Gastroesophageal sphincter (tissue), 4 donors: ENCODE measurements at regions not wholly inside any gene's neighbourhood (a gene's known extent, or its start where the extent isn't known, plus 50 kb on each side); places are given as distances from the start of the nearest gene placed in this dataset.

ENCODE experiments used
- ATAC-seq: fragments of 150-250 bp; one replicate; pipeline ENCODE4 v1.9.1; 2016; ENCODE audit warnings: mild to moderate bottlenecking, moderate library complexity
- H3K27ac ChIP-seq, 4 donors: fragments of 200-600 bp; sonication (generic) in 3 of 4; 1 replicate in 3 of 4; 2 replicates in 1 of 4; pipeline ENCODE4 v1.5.1; 2016 to 2019
- H3K27me3 ChIP-seq: fragments of 200-600 bp; sonication (generic); one replicate; pipeline ENCODE4 v1.5.1; 2019
- H3K36me3 ChIP-seq, 2 donors: fragments of 200-600 bp; sonication (generic); one replicate each; pipeline ENCODE4 v1.5.1; 2019; ENCODE audit warnings: control low read depth in 1 of 2
- H3K4me1 ChIP-seq, 3 donors: fragments of 200-600 bp; sonication (generic); 1 replicate in 2 of 3; 2 replicates in 1 of 3; pipeline ENCODE4 v1.5.1; 2016 to 2019; ENCODE audit warnings: control low read depth in 2 of 3
- H3K4me3 ChIP-seq, 2 donors: fragments of 200-600 bp; sonication (generic); one replicate each; pipeline ENCODE4 v1.5.1; 2019; ENCODE audit warnings: mild to moderate bottlenecking in 1 of 2, moderate library complexity in 1 of 2
- H3K9me3 ChIP-seq, 3 donors: fragments of 200-600 bp; sonication (generic); one replicate each; pipeline ENCODE4 v1.5.1; 2017 to 2019; ENCODE audit warnings: control low read depth in 2 of 3
- EP300 ChIP-seq: sonication (generic); formaldehyde crosslinking; IDR thresholded peaks from one replicate; pipeline ENCODE4 v1.6.1; 2017; ENCODE audit warnings: antibody characterized with exemption, mild to moderate bottlenecking
- POLR2A ChIP-seq, 2 donors: fragments of 450-650 bp; IDR thresholded peaks; one replicate each; pipeline ENCODE4 v1.6.1; 2017; ENCODE audit warnings: antibody characterized with exemption in 2 of 2, mild to moderate bottlenecking in 2 of 2, moderate library complexity in 1 of 2
- POLR2AphosphoS5 ChIP-seq: sonication (generic); formaldehyde crosslinking; IDR thresholded peaks from one replicate; pipeline ENCODE4 v1.6.1; 2017; ENCODE audit warnings: antibody characterized with exemption
- WGBS, 2 donors: methylation state at CpG; one replicate each; pipeline ENCODE4 v1.1.5; 2018; ENCODE audit warnings: low coverage in 1 of 2; 5-methylcytosine and 5-hydroxymethylcytosine counted together
- TF ChIP-seq, protein P1 (sequence below), 4 experiments: fragments of 200-600 bp in 2 of 4; fragments of 450-650 bp in 2 of 4; sonication (generic) in 1 of 4; IDR thresholded peaks; one replicate each; pipeline ENCODE4 v1.5.1; 2017 to 2019; ENCODE audit warnings: antibody characterized with exemption in 4 of 4, mild to moderate bottlenecking in 2 of 4, moderate library complexity in 2 of 4

DNA sequence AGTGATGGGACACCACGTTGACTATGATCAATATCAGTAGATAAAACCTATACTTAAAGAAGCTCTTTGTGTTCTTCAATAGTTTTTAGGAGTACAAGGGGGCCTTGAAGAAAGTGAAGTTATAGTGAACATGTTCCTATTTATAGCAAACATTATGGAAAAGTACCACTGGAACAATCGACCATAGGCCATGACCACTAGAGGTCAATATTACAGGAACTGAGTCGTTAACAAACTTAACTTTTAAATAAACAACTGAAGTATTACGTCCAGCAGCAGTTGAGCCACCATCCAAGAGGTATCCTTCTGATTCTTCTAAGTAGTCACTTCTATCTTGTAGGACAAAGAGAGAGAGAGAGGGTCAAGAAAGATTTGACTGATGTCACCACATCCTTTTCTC is 391.0 kb upstream of the SLITRK5 start:
- ATAC-seq = no peak
- no peak overlapping the region for H3K4me3 ChIP-seq
- no peaks in the 10 kb centered on the region for H3K9me3 ChIP-seq
- no peaks in the 10 kb centered on the region for H3K4me1 ChIP-seq
- TF ChIP-seq POLR2A (IDR thresholded peaks at IDR 0.05) = no peak
- TF ChIP-seq, protein P1, sequence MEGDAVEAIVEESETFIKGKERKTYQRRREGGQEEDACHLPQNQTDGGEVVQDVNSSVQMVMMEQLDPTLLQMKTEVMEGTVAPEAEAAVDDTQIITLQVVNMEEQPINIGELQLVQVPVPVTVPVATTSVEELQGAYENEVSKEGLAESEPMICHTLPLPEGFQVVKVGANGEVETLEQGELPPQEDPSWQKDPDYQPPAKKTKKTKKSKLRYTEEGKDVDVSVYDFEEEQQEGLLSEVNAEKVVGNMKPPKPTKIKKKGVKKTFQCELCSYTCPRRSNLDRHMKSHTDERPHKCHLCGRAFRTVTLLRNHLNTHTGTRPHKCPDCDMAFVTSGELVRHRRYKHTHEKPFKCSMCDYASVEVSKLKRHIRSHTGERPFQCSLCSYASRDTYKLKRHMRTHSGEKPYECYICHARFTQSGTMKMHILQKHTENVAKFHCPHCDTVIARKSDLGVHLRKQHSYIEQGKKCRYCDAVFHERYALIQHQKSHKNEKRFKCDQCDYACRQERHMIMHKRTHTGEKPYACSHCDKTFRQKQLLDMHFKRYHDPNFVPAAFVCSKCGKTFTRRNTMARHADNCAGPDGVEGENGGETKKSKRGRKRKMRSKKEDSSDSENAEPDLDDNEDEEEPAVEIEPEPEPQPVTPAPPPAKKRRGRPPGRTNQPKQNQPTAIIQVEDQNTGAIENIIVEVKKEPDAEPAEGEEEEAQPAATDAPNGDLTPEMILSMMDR (IDR thresholded peaks at IDR 0.05) = no peak
- TF ChIP-seq EP300 = no peak
- no peak for TF ChIP-seq POLR2AphosphoS5
- H3K27ac ChIP-seq = no peak overlapping the region
- WGBS, 2 donors = 56 to 62% methylated on average over 4 of the region's 4 CpGs
- H3K27me3 ChIP-seq = no peaks in the 10 kb centered on the region
- no peaks in the 10 kb centered on the region for H3K36me3 ChIP-seq

DNA sequence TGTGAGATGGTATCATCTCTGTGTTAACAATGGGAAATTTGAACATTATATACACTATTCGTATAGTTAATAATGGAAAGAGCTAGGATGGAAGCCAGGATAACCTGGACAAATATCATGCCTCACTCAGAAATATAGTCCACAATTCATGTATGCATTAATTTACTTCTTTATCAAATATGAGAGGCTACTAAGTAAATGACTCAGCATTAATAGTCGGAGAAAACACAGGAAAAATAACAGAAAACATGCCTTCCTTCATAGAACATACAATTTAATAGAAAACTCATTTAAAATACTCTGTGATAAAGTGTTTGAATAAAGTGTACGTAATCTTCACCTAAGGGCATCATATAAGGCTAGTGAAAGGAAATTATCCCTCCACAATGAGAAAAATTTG is 383.4 kb upstream of the SLITRK5 start:
- Histone ChIP-seq H3K36me3 (no peaks in the 10 kb centered on the region), H3K4me3 (no peak overlapping the region), H3K27ac (no peak overlapping the region), H3K9me3 (no peaks in the 10 kb centered on the region), H3K27me3 (no peaks in the 10 kb centered on the region), H3K4me1 (no peaks in the 10 kb centered on the region)
- WGBS, 2 donors = 64 to 76% methylated on average over 3 of the region's 3 CpGs
- TF ChIP-seq POLR2A (IDR thresholded peaks at IDR 0.05) = no peak
- TF ChIP-seq, protein P1 (IDR thresholded peaks at IDR 0.05) = no peak
- TF ChIP-seq EP300 = no peak
- no peak for ATAC-seq

DNA sequence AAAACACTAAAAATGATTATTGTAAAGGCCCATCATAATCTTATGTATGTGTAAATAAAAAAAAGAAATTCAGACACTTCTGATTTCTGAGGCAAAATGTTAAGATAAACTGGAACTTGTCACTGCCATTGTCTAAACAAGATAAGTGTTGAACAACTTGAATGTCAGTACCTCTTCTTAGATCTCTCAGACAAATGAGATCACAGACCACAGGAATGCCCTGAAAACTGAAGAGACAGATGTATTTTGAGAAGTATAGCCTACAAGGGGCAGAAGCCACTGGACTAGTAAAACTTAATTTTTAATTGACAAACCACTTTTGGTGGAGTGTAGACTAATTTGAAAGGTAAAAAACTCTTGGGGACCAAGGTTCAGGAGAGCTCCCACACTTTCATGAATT is 375.5 kb upstream of the SLITRK5 start:
- Histone ChIP-seq H3K27ac (no peak overlapping the region), H3K36me3 (no peaks in the 10 kb centered on the region), H3K9me3 (no peaks in the 10 kb centered on the region), H3K4me1 (no peaks in the 10 kb centered on the region), H3K4me3 (no peak overlapping the region), H3K27me3 (no peaks in the 10 kb centered on the region)
- TF ChIP-seq POLR2A (IDR thresholded peaks at IDR 0.05) = no peak
- no peak for TF ChIP-seq POLR2AphosphoS5
- TF ChIP-seq EP300 = no peak
- TF ChIP-seq, protein P1 (IDR thresholded peaks at IDR 0.05) = no peak
- ATAC-seq = no peak

DNA sequence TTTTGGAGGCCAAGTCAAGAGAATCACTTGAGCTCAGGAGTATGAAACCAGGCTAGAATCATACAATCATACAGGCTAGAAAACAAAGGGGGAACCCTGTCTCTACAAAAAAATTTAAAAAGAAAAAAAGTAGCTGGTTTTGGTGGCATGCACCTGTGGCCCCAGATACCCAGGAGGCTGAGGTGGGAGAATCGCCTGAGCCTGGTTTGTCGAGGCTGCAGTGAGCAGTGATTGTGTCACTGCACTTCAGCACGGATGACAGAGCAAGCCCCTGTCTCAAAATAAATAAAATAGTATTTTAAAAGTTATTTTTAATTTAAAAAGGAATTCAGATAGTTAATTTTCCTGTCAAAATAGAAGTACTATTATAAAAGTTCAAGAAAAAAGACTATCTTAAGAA is 369.1 kb upstream of the SLITRK5 start:
- no peaks in the 10 kb centered on the region for H3K36me3 ChIP-seq
- no peaks in the 10 kb centered on the region for H3K27me3 ChIP-seq
- TF ChIP-seq, protein P1 (IDR thresholded peaks at IDR 0.05) = no peak
- TF ChIP-seq POLR2A (IDR thresholded peaks at IDR 0.05) = no peak
- TF ChIP-seq EP300 = no peak
- TF ChIP-seq POLR2AphosphoS5 = no peak
- H3K4me3 ChIP-seq = no peak overlapping the region
- peaks cover 0 to 4% (median 0%) of the 10 kb centered on the region in 3 donors for H3K9me3 ChIP-seq
- H3K4me1 ChIP-seq = no peaks in the 10 kb centered on the region
- no peak for ATAC-seq
- 67% methylated on average over 3 of the region's 3 CpGs for WGBS, 2 donors
- H3K27ac ChIP-seq = no peak overlapping the region

DNA sequence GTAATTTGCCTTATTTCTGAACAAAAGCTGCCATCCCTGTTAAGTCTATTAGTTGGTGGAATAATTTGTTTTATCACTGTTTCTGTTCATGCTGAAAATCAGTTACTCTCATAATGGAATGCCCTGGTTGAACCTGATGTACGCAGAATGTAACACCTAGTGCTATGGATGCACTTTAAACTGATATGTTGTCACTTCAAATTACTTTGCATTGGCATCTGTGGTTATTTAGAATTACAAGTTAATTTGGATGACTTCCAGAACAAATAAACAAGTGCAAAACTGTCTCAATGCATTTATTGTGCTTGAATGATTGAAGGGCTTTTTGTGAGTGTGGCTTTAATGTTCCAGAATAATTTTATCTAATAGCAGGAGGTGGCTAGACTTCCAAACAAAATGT is 368.2 kb upstream of the SLITRK5 start:
- 63 to 100% methylated on average over 1 of the region's 1 CpG for WGBS, 2 donors
- no peak overlapping the region for H3K27ac ChIP-seq
- H3K9me3 ChIP-seq = peaks cover 0 to 4% (median 0%) of the 10 kb centered on the region in 3 donors
- no peak for ATAC-seq
- H3K4me3 ChIP-seq = no peak overlapping the region
- no peaks in the 10 kb centered on the region for H3K4me1 ChIP-seq
- H3K27me3 ChIP-seq = no peaks in the 10 kb centered on the region
- H3K36me3 ChIP-seq = no peaks in the 10 kb centered on the region
- TF ChIP-seq POLR2AphosphoS5 (no peak), POLR2A (IDR thresholded peaks at IDR 0.05) (no peak), EP300 (no peak)
- TF ChIP-seq, protein P1 (IDR thresholded peaks at IDR 0.05) = no peak
